Breast epithelium (tissue), 4 donors: ENCODE measurements at regions not wholly inside any gene's neighbourhood (a gene's known extent, or its start where the extent isn't known, plus 50 kb on each side); places are given as distances from the start of the nearest gene placed in this dataset.

ENCODE experiments used
- DNase-seq, 2 donors: peaks; one replicate each; pipeline ENCODE4 v3.0.0-alpha.2; 2019; ENCODE audit warnings: low spot score in 2 of 2
- H3K27ac ChIP-seq, 2 donors: fragments of 200-600 bp; sonication (generic) in 1 of 2; one replicate each; pipeline ENCODE4 v1.5.1; 2016 to 2019; ENCODE audit warnings: mild to moderate bottlenecking in 1 of 2
- H3K27me3 ChIP-seq, 2 donors: fragments of 200-600 bp; sonication (generic) in 1 of 2; one replicate each; pipeline versions ENCODE4 v1.5.1 to v1.6.0; 2017 to 2019; ENCODE audit warnings: control low read depth in 1 of 2, mild to moderate bottlenecking in 1 of 2
- H3K36me3 ChIP-seq: fragments of 200-600 bp; one replicate; pipeline ENCODE4 v1.5.1; 2019
- H3K4me1 ChIP-seq, 2 donors: fragments of 200-600 bp; sonication (generic); one replicate each; pipeline ENCODE4 v1.5.1; 2016 to 2019; ENCODE audit warnings: control low read depth in 1 of 2
- H3K4me3 ChIP-seq, 3 donors: fragments of 200-600 bp; sonication (generic); 1 replicate in 2 of 3; 2 replicates in 1 of 3; pipeline ENCODE4 v1.5.1; 2016 to 2019; ENCODE audit warnings: mild to moderate bottlenecking in 3 of 3, moderate library complexity in 2 of 3
- H3K9me3 ChIP-seq, 2 donors: fragments of 200-600 bp; sonication (generic) in 1 of 2; one replicate each; pipeline ENCODE4 v1.5.1; 2016 to 2019; ENCODE audit warnings: control low read depth in 1 of 2
- CTCF ChIP-seq, 3 donors: fragments of 450-650 bp; IDR thresholded peaks; one replicate each; pipeline ENCODE4 v1.5.1; 2016 to 2017; ENCODE audit warnings: antibody characterized with exemption in 3 of 3, mild to moderate bottlenecking in 3 of 3, moderate library complexity in 3 of 3
- POLR2A ChIP-seq: fragments of 450-650 bp; IDR thresholded peaks from one replicate; pipeline ENCODE4 v1.6.1; 2016; ENCODE audit warnings: antibody characterized with exemption, mild to moderate bottlenecking, moderate library complexity
- POLR2AphosphoS5 ChIP-seq, 3 donors: sonication (generic); formaldehyde crosslinking; IDR thresholded peaks; one replicate each; pipeline ENCODE4 v1.6.1; 2017; ENCODE audit warnings: antibody characterized with exemption in 3 of 3
- intact Hi-C: fragments of 100-400 bp; cut with DNase I; formaldehyde crosslinking; loops from one replicate; pipeline ENCODE4 v1.15.1; 2023; ENCODE audit warnings: low total_unique reads

DNA sequence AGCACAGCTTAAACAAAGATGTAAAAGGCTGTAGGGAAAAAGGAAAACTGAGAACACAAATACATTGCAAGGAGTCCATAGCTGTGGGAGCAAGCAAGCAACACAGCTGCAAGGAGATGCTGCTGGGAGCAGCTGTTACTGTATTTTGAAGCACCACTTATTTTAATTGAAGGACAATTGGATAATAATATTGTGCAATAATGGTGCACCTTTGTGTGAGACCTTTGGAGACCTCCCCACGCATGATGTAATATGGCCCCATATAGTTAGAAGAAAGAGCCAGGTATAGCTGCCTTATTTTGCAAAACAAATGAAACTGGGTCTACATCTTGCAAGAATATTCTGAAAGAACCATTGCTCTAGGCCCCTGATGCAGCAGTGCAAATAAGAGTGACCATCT lies 191.1 kb upstream of the KIRREL3 start:
- no peak overlapping the region for H3K4me3 ChIP-seq
- no peak overlapping the region for H3K27ac ChIP-seq
- no peak for DNase-seq
- no peaks in the 10 kb centered on the region for H3K36me3 ChIP-seq
- intact Hi-C loops = no loop called here
- no peaks in the 10 kb centered on the region for H3K4me1 ChIP-seq
- no peaks in the 10 kb centered on the region for H3K9me3 ChIP-seq
- no peaks in the 10 kb centered on the region for H3K27me3 ChIP-seq
- TF ChIP-seq POLR2AphosphoS5 (IDR thresholded peaks at IDR 0.05) (no peak), CTCF (IDR thresholded peaks at IDR 0.05) (no peak), POLR2A (no peak)

DNA sequence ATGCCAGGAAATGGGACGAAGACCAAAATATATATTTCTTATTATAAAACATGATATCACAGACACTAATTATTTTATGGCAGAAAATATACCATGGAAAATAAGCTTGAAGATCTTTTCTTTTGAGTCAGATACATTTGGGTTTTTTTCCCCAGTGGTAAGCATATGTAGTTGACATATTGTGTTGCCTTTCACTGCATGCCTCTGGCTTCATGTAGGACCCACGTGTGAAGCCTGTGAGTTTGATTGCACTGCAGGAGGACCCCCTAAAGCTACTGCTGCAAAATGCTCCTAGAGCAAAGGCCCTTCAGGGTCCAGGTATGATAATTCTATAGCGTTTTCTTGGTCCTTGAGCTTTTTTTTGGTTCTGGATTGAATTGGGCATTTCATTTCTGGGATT lies 190.7 kb upstream of the KIRREL3 start:
- H3K4me1 ChIP-seq = no peaks in the 10 kb centered on the region
- no peak overlapping the region for H3K4me3 ChIP-seq
- no peak overlapping the region for H3K27ac ChIP-seq
- H3K27me3 ChIP-seq = no peaks in the 10 kb centered on the region
- intact Hi-C loops = no loop called here
- no peak for DNase-seq
- TF ChIP-seq POLR2AphosphoS5 (IDR thresholded peaks at IDR 0.05) = no peak
- TF ChIP-seq CTCF (IDR thresholded peaks at IDR 0.05) = no peak
- TF ChIP-seq POLR2A = no peak
- H3K36me3 ChIP-seq = no peaks in the 10 kb centered on the region
- no peaks in the 10 kb centered on the region for H3K9me3 ChIP-seq

DNA sequence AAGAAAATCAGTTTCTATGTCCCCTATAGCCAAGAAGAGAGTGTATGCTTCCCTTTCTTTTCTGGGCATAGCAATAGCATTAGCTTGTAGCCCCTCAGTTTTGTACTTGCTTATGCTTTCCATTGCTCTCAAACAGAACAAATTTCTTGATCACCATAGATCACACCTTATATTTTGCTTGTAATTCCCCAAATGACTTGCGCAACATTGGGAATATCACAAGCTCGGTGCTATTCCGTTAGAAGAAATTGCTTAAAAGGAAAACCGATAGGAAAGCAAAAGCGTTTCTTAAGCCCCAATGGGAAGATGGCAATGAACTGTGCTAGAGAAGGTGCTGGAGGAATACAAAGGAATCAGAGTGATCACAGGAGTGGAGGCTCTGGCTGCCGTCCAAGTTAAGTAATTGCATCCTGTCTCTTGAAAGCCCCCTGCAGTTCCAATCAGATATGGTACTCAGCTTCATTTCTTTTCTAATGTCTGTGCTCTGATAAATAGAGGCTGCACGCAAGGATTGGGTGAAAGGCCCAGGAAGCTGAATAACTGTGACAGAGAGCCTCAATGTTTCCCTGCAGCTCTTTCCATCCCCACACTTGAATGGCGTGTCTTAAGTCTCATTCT lies 182.1 kb upstream of the KIRREL3 start:
- DNase-seq = no peak
- Histone ChIP-seq H3K36me3 (no peaks in the 10 kb centered on the region), H3K27ac (no peak overlapping the region), H3K4me3 (no peak overlapping the region), H3K9me3 (no peaks in the 10 kb centered on the region), H3K4me1 (no peaks in the 10 kb centered on the region), H3K27me3 (no peaks in the 10 kb centered on the region)
- intact Hi-C loops = no loop called here
- TF ChIP-seq POLR2A (no peak), POLR2AphosphoS5 (IDR thresholded peaks at IDR 0.05) (no peak), CTCF (IDR thresholded peaks at IDR 0.05) (no peak)

DNA sequence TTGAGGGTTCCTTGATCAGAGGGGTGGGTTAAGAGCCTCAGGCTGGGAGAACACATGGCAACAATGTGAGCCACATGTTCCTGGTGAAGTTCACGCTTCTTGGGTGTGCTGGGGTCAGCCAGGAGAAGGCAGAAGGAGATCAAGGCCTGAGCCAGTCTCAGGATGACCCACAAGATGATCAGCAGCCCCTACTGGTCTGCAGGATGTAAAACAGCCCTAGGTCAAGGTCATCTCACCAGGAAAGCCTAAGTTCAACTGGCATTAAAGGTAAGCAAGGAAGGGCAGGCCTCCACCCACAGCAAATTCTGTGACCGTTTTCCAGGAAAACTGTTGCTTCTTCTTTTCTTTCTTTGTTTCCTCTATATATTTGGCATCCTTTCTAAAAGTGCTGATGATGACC lies 156.7 kb upstream of the KIRREL3 start:
- H3K36me3 ChIP-seq = no peaks in the 10 kb centered on the region
- no peak overlapping the region for H3K4me3 ChIP-seq
- H3K27ac ChIP-seq = no peak overlapping the region
- no peaks in the 10 kb centered on the region for H3K9me3 ChIP-seq
- intact Hi-C loops = no loop called here
- H3K27me3 ChIP-seq = no peaks in the 10 kb centered on the region
- H3K4me1 ChIP-seq = no peaks in the 10 kb centered on the region
- no peak for DNase-seq
- TF ChIP-seq POLR2AphosphoS5 (IDR thresholded peaks at IDR 0.05) = no peak

DNA sequence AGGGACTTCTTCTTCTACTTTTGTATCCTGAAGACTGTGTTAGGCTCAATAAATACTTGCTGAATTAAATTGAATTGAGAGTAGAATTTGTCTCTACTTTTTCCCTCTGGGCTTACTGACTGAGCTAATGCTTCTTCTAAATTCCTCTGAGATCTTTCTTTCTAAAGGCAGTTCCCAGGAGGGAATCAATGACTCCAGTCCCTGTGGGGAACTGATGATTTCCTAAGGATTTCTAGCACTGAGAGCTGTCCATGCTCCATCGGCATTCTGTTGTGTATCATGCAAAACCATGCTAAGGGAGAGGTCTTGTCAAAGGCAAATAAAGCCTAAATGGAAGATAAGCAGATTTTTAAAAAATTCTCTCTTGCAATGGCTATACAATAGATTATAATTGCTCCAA lies 148.8 kb upstream of the KIRREL3 start:
- no peaks in the 10 kb centered on the region for H3K27me3 ChIP-seq
- no peaks in the 10 kb centered on the region for H3K4me1 ChIP-seq
- intact Hi-C loops = no loop called here
- H3K4me3 ChIP-seq = no peak overlapping the region
- H3K27ac ChIP-seq = no peak overlapping the region
- H3K36me3 ChIP-seq = no peaks in the 10 kb centered on the region
- H3K9me3 ChIP-seq = no peaks in the 10 kb centered on the region
- TF ChIP-seq POLR2AphosphoS5 (IDR thresholded peaks at IDR 0.05) (no peak), POLR2A (no peak), CTCF (IDR thresholded peaks at IDR 0.05) (no peak)
- no peak for DNase-seq

DNA sequence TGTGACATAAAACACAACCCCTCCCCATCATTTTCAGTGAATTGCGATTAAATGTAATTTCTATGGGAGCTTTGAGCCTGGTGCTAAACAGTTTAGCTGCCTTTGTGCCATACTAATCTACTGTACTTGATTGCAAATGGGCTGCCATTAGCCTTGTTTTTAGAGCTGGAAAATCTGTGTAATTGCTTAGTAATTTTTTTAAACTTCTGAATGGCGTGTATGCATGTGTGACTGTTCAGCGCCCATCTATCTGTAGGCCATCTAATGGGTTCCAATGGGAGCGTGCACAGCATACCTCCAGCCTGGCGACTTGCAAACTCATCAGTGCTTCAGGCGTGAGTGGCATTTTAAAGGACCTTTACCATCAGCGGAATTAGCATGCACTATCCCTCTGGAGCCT lies 142.7 kb upstream of the KIRREL3 start:
- DNase-seq = no peak
- Histone ChIP-seq H3K36me3 (no peaks in the 10 kb centered on the region), H3K27me3 (no peaks in the 10 kb centered on the region), H3K9me3 (no peaks in the 10 kb centered on the region), H3K4me3 (no peak overlapping the region), H3K27ac (no peak overlapping the region), H3K4me1 (no peaks in the 10 kb centered on the region)
- TF ChIP-seq CTCF (IDR thresholded peaks at IDR 0.05) (no peak), POLR2A (no peak), POLR2AphosphoS5 (IDR thresholded peaks at IDR 0.05) (no peak)
- intact Hi-C loops = no loop called here
